Neural cell (in vitro differentiated cells): ENCODE measurements at regions not wholly inside any gene's neighbourhood (a gene's known extent, or its start where the extent isn't known, plus 50 kb on each side); places are given as distances from the start of the nearest gene placed in this dataset.
"Not testable (repeated sequence)": the region's sequence is repeated elsewhere in the genome, so short reads cannot be mapped to it uniquely, and the experiment has no call there.

ENCODE experiments used
- H2AFZ ChIP-seq: fragments of 200-600, 300-800 bp; sonication (generic), shearing (Covaris generic); 2 replicates; pipeline ENCODE4 v1.6.0; 2014; ENCODE audit warnings: low read depth, mild to moderate bottlenecking, antibody characterized with exemption, low read length, moderate library complexity
- H3F3A ChIP-seq: fragments of 200-600 bp; shearing (Covaris generic); 2 replicates; pipeline ENCODE4 v1.6.1; 2016; ENCODE audit warnings: mild to moderate bottlenecking, moderate library complexity, mixed read lengths, antibody characterized with exemption, low read length; ENCODE audit not compliant: insufficient read depth, poor library complexity, severe bottlenecking
- H3K27ac ChIP-seq: fragments of 200-600, 300-800 bp; sonication (generic), shearing (Covaris generic); 2 replicates; pipeline ENCODE4 v1.5.1; 2014; ENCODE audit warnings: mild to moderate bottlenecking, low read length, moderate library complexity
- H3K27me3 ChIP-seq: fragments of 300-800, 200-600 bp; sonication (generic), shearing (Covaris generic); 2 replicates; pipeline ENCODE4 v1.6.0; 2014; ENCODE audit warnings: mild to moderate bottlenecking, low read depth, low read length, moderate library complexity; ENCODE audit not compliant: insufficient read depth
- H3K36me3 ChIP-seq: fragments of 300-800, 200-600 bp; sonication (generic), shearing (Covaris generic); 2 replicates; pipeline ENCODE4 v1.5.1; 2014; ENCODE audit warnings: mild to moderate bottlenecking, antibody characterized with exemption, low read length, moderate library complexity; ENCODE audit not compliant: insufficient read depth
- H3K4me2 ChIP-seq: fragments of 300-800, 200-600 bp; sonication (generic), shearing (Covaris generic); 2 replicates; pipeline ENCODE4 v1.6.0; 2014; ENCODE audit warnings: mild to moderate bottlenecking, low read length
- H3K4me3 ChIP-seq: fragments of 300-800, 200-600 bp; sonication (generic), shearing (Covaris generic); 2 replicates; pipeline ENCODE4 v1.5.1; 2014; ENCODE audit warnings: mild to moderate bottlenecking, low read length, moderate library complexity
- H3K79me2 ChIP-seq: fragments of 200-600 bp; shearing (Covaris generic); replicated peaks from 2 replicates; pipeline ENCODE4 v1.6.0; 2014; ENCODE audit warnings: mild to moderate bottlenecking, low read length, moderate library complexity; ENCODE audit not compliant: insufficient read depth
- H3K9ac ChIP-seq: fragments of 300-800, 200-600 bp; sonication (generic), shearing (Covaris generic); 2 replicates; pipeline ENCODE4 v1.6.1; 2016; ENCODE audit warnings: mild to moderate bottlenecking, low read length, mixed read lengths
- H3K9me2 ChIP-seq: fragments of 200-600 bp; shearing (Covaris generic); 2 replicates; pipeline ENCODE4 v1.6.1; 2016; ENCODE audit warnings: mild to moderate bottlenecking, low read length, mixed read lengths; ENCODE audit not compliant: insufficient read depth
- H3K9me3 ChIP-seq: fragments of 200-600, 300-800 bp; sonication (generic), shearing (Covaris generic); 2 replicates; pipeline ENCODE4 v1.6.1; 2016; ENCODE audit warnings: mild to moderate bottlenecking, mixed run types, low read length, moderate library complexity, mixed read lengths
- H4K20me1 ChIP-seq: fragments of 200-600 bp; shearing (Covaris generic); 2 replicates; pipeline ENCODE4 v1.6.1; 2016; ENCODE audit warnings: mild to moderate bottlenecking, mixed run types; ENCODE audit not compliant: insufficient read depth
- CTCF ChIP-seq: fragments of 450-650 bp; IDR thresholded peaks from 2 replicates; pipeline ENCODE4 v1.5.1; 2014; ENCODE audit warnings: antibody characterized with exemption, mild to moderate bottlenecking, moderate library complexity; ENCODE audit not compliant: poor library complexity, severe bottlenecking
- EP300 ChIP-seq: fragments of 450-650 bp; conservative IDR thresholded peaks from 2 replicates; pipeline ENCODE4 v1.6.1; 2014; ENCODE audit warnings: antibody characterized with exemption, mild to moderate bottlenecking, moderate library complexity; ENCODE audit not compliant: poor library complexity, severe bottlenecking
- EZH2 ChIP-seq: fragments of 200-600, 300-800 bp; shearing (Covaris generic), sonication (generic); IDR thresholded peaks from 2 replicates; pipeline ENCODE4 v1.6.1; 2014; ENCODE audit warnings: antibody characterized with exemption, low read length, borderline replicate concordance, mild to moderate bottlenecking; ENCODE audit not compliant: insufficient read depth, poor library complexity, severe bottlenecking
- MXI1 ChIP-seq: fragments of 450-650 bp; conservative IDR thresholded peaks from 2 replicates; pipeline ENCODE4 v1.6.1; 2014; ENCODE audit warnings: antibody characterized with exemption, mild to moderate bottlenecking; ENCODE audit not compliant: poor library complexity, severe bottlenecking
- POLR2AphosphoS5 ChIP-seq: IDR thresholded peaks from 2 replicates; pipeline ENCODE4 v1.6.1; 2012
- RAD21 ChIP-seq: fragments of 450-650 bp; conservative IDR thresholded peaks from 2 replicates; pipeline ENCODE4 v1.6.1; 2014; ENCODE audit warnings: antibody characterized with exemption, mild to moderate bottlenecking, moderate library complexity
- REST ChIP-seq: IDR thresholded peaks from 2 replicates; pipeline ENCODE4 v1.6.1; 2012; ENCODE audit warnings: borderline replicate concordance
- SMC3 ChIP-seq: fragments of 450-650 bp; conservative IDR thresholded peaks from 2 replicates; pipeline ENCODE4 v1.6.1; 2014; ENCODE audit warnings: antibody characterized with exemption, mild to moderate bottlenecking, moderate library complexity; ENCODE audit not compliant: poor library complexity
- TAF1 ChIP-seq: IDR thresholded peaks from 2 replicates; pipeline ENCODE4 v1.6.1; 2012; ENCODE audit warnings: low read depth

GRCh38 chr2:144770616-144771230 is 250.8 kb upstream of the ZEB2 start:
- Histone ChIP-seq H3K4me3 (no peak overlapping the region), H3K4me2 (no peak overlapping the region), H3K9ac (no peak overlapping the region), H4K20me1 (no peaks in the 10 kb centered on the region), H3K36me3 (no peaks in the 10 kb centered on the region), H3K9me3 (no peaks in the 10 kb centered on the region), H3K27ac (no peak overlapping the region), H3K9me2 (no peaks in the 10 kb centered on the region), H3K79me2 (no peaks in the 10 kb centered on the region), H3K27me3 (no peaks in the 10 kb centered on the region), H3F3A (no peaks in the 10 kb centered on the region), H2AFZ (no peak overlapping the region)
- TF ChIP-seq CTCF (no peak), POLR2AphosphoS5 (no peak), SMC3 (no peak), MXI1 (no peak), RAD21 (no peak), TAF1 (no peak), EZH2 (no peak), EP300 (no peak), REST (no peak)

GRCh38 chr2:144760939-144761338 is 241.0 kb upstream of the ZEB2 start:
- not testable (repeated sequence) for H3K9me2 ChIP-seq, H4K20me1 ChIP-seq, H3F3A ChIP-seq, H3K27me3 ChIP-seq, H3K27ac ChIP-seq, H3K4me2 ChIP-seq, H3K9me3 ChIP-seq, H3K4me3 ChIP-seq, H2AFZ ChIP-seq, H3K36me3 ChIP-seq, H3K9ac ChIP-seq, H3K79me2 ChIP-seq

GRCh38 chr2:144759746-144760145 is 239.8 kb upstream of the ZEB2 start:
- Histone ChIP-seq H3K9me2 (no peaks in the 10 kb centered on the region), H3K36me3 (no peaks in the 10 kb centered on the region), H4K20me1 (no peaks in the 10 kb centered on the region), H3K9me3 (no peaks in the 10 kb centered on the region), H3K4me3 (no peak overlapping the region), H3K9ac (no peak overlapping the region), H3K27ac (no peak overlapping the region), H3K4me2 (no peak overlapping the region), H3K79me2 (no peaks in the 10 kb centered on the region), H3K27me3 (no peaks in the 10 kb centered on the region), H2AFZ (no peak overlapping the region), H3F3A (no peaks in the 10 kb centered on the region)
- no peak for TF ChIP-seq EZH2
- TF ChIP-seq TAF1: no peak
- TF ChIP-seq CTCF: no peak
- no peak for TF ChIP-seq RAD21
- TF ChIP-seq POLR2AphosphoS5: no peak
- TF ChIP-seq REST: no peak
- TF ChIP-seq SMC3: no peak
- no peak for TF ChIP-seq MXI1
- TF ChIP-seq EP300: no peak
